IMR-90 (cell line): ENCODE measurements at regions not wholly inside any gene's neighbourhood (a gene's known extent, or its start where the extent isn't known, plus 50 kb on each side); places are given as distances from the start of the nearest gene placed in this dataset.
"Not testable (repeated sequence)": the region's sequence is repeated elsewhere in the genome, so short reads cannot be mapped to it uniquely, and the experiment has no call there.

Experiments used
- ATAC-seq: fragments of 200-7000 bp; cut with Tn5 transposase; 2 replicates; pipeline ENCODE4 v1.9.1; 2020; ENCODE audit warnings: low read depth, mild to moderate bottlenecking, moderate library complexity
- BruUV-seq: library from RNA; stranded (reverse); fragments of 400-500 nt; replicated peaks from 2 replicates; lab custom pipeline; 2021; lab: Mats Ljungman, UMichigan
- CTCF ChIA-PET: fragments of 300-600 bp; formaldehyde crosslinking; extraction: SDS; loops from one replicate; lab custom pipeline; 2021; ENCODE audit warnings: antibody characterized with exemption; lab: Yijun Ruan, JAX
- POLR2A ChIA-PET: fragments of 300-600 bp; sonication (Branson Sonifier 250); formaldehyde crosslinking; loops from one replicate; lab custom pipeline; 2022; ENCODE audit warnings: antibody characterized with exemption; ENCODE audit not compliant: unreplicated experiment; lab: Charles Lee
- DNase-seq: peaks from one replicate; pipeline ENCODE4 v3.0.0; 2013
- H2AFZ ChIP-seq: replicated peaks from 2 replicates; pipeline ENCODE3; 2013; ENCODE audit warnings: low read length, mild to moderate bottlenecking; ENCODE audit not compliant: poor library complexity
- H2AK5ac ChIP-seq: 2 replicates; pipeline ENCODE4 v1.6.1; 2013; ENCODE audit warnings: low read depth, low read length, inconsistent platforms
- H2AK9ac ChIP-seq: replicated peaks from 2 replicates; pipeline ENCODE3; 2013; ENCODE audit warnings: mild to moderate bottlenecking, low read depth, low read length, moderate library complexity; ENCODE audit not compliant: poor library complexity
- H2BK120ac ChIP-seq: 2 replicates; pipeline ENCODE4 v1.6.1; 2013; ENCODE audit warnings: low read depth, low read length, inconsistent platforms
- H2BK15ac ChIP-seq: 3 replicates; pipeline ENCODE4 v1.6.1; 2013; ENCODE audit warnings: low read depth, low read length, inconsistent platforms
- H2BK20ac ChIP-seq: 2 replicates; pipeline ENCODE4 v1.6.1; 2013; ENCODE audit warnings: low read depth, mild to moderate bottlenecking, inconsistent platforms, low read length, moderate library complexity
- H2BK5ac ChIP-seq: 2 replicates; pipeline ENCODE4 v1.6.1; 2013; ENCODE audit warnings: mild to moderate bottlenecking, low read depth, low read length, inconsistent platforms; ENCODE audit not compliant: poor library complexity, severe bottlenecking
- H3K14ac ChIP-seq: replicated peaks from 2 replicates; pipeline ENCODE4 v1.6.1; 2013; ENCODE audit warnings: low read depth, low read length, inconsistent platforms
- H3K18ac ChIP-seq: 2 replicates; pipeline ENCODE4 v1.6.1; 2013; ENCODE audit warnings: low read depth, low read length, control low read depth
- H3K23ac ChIP-seq: 2 replicates; pipeline ENCODE4 v1.6.1; 2013; ENCODE audit warnings: low read depth, low read length, inconsistent platforms
- H3K27ac ChIP-seq: 2 replicates; pipeline ENCODE4 v1.5.1; 2013; ENCODE audit warnings: mild to moderate bottlenecking, control low read depth, low read length; ENCODE audit not compliant: insufficient read depth
- H3K27me3 ChIP-seq: 2 replicates; pipeline ENCODE4 v1.6.1; 2013; ENCODE audit warnings: low read length; ENCODE audit not compliant: control insufficient read depth, insufficient read depth
- H3K36me3 ChIP-seq: 2 replicates; pipeline ENCODE4 v1.6.1; 2013; ENCODE audit warnings: low read length, mixed read lengths; ENCODE audit not compliant: control insufficient read depth, insufficient read depth
- H3K4ac ChIP-seq: 2 replicates; pipeline ENCODE4 v1.6.1; 2013; ENCODE audit warnings: low read depth, low read length, inconsistent platforms
- H3K4me1 ChIP-seq: 2 replicates; pipeline ENCODE4 v1.6.1; 2013; ENCODE audit warnings: low read length, mixed read lengths; ENCODE audit not compliant: control insufficient read depth, insufficient read depth
- H3K4me2 ChIP-seq: 2 replicates; pipeline ENCODE4 v1.6.1; 2013; ENCODE audit warnings: low read depth, mild to moderate bottlenecking, control low read depth, low read length, moderate library complexity
- H3K4me3 ChIP-seq: 2 replicates; pipeline ENCODE4 v1.5.1; 2013; ENCODE audit warnings: low read depth, mild to moderate bottlenecking, control low read depth, low read length, moderate library complexity; ENCODE audit not compliant: insufficient read depth
- H3K56ac ChIP-seq: 2 replicates; pipeline ENCODE4 v1.6.1; 2013; ENCODE audit warnings: low read length, inconsistent platforms; ENCODE audit not compliant: insufficient read depth; ENCODE audit errors: extremely low read depth
- H3K79me1 ChIP-seq, 2 experiments: 2 replicates each; pipeline ENCODE4 v1.6.1; 2013; ENCODE audit warnings: low read length in 2 of 2, inconsistent platforms in 1 of 2, low read depth in 1 of 2
- H3K9ac ChIP-seq: 2 replicates; pipeline ENCODE4 v1.6.1; 2013; ENCODE audit warnings: low read depth, low read length, control low read depth
- H3K9me1 ChIP-seq: 2 replicates; pipeline ENCODE4 v1.6.1; 2013; ENCODE audit warnings: low read length, inconsistent platforms; ENCODE audit not compliant: insufficient read depth
- H3K9me3 ChIP-seq: 2 replicates; pipeline ENCODE4 v1.6.1; 2013; ENCODE audit warnings: low read length; ENCODE audit not compliant: control insufficient read depth, insufficient read depth
- H4K20me1 ChIP-seq: 2 replicates; pipeline ENCODE4 v1.6.1; 2013; ENCODE audit warnings: low read length, inconsistent platforms; ENCODE audit not compliant: insufficient read depth
- H4K5ac ChIP-seq: 2 replicates; pipeline ENCODE4 v1.6.1; 2013; ENCODE audit warnings: mild to moderate bottlenecking, low read depth, low read length, control low read depth
- H4K8ac ChIP-seq, 2 experiments: 2 replicates each; pipeline ENCODE4 v1.6.1; 2013; ENCODE audit warnings: low read depth in 2 of 2, low read length in 2 of 2, control low read depth in 1 of 2, inconsistent platforms in 1 of 2
- H4K91ac ChIP-seq: 2 replicates; pipeline ENCODE4 v1.6.1; 2013; ENCODE audit warnings: low read depth, low read length, inconsistent platforms; ENCODE audit not compliant: insufficient read depth
- CTCF ChIP-seq: conservative IDR thresholded peaks from 2 replicates; pipeline ENCODE4 v1.5.1; 2012; ENCODE audit warnings: mild to moderate bottlenecking, low read depth, low read length, improper control_type of control experiment
- FOS ChIP-seq: fragments of 150-350 bp; IDR thresholded peaks from 2 replicates; pipeline ENCODE4 v1.6.1; 2016; ENCODE audit warnings: low read depth, low read length
- RFX5 ChIP-seq: IDR thresholded peaks from 2 replicates; pipeline ENCODE4 v1.8.0; 2012; ENCODE audit warnings: low read depth, mild to moderate bottlenecking, low read length, moderate library complexity
- WGBS, 2 experiments: methylation state at CpG; one replicate each; pipeline versions ENCODE4 v1.1.5 to v1.1.7; 2013; ENCODE audit warnings: missing lambda C conversion rate in 2 of 2; ENCODE audit not compliant: insufficient read length in 1 of 2; ENCODE audit errors: extremely low coverage in 2 of 2; 5-methylcytosine and 5-hydroxymethylcytosine counted together
- dilution Hi-C: fragments of 300-500 bp; cut with HindIII; formaldehyde crosslinking; loops from one replicate; pipeline ENCODE4 v1.14.3; 2018; ENCODE audit warnings: low sequenced_read_pairs; ENCODE audit not compliant: unreplicated experiment
- in situ Hi-C: fragments of 300-500 bp; cut with MboI; formaldehyde crosslinking; loops from 3 replicates; pipeline ENCODE4 v1.14.3; 2019; ENCODE audit warnings: low sequenced_read_pairs, inconsistent platforms, mixed read lengths
- intact Hi-C: fragments of 100-400 bp; cut with micrococcal nuclease; formaldehyde crosslinking; loops from 2 replicates; pipeline ENCODE4 v1.10.0; 2022

DNA sequence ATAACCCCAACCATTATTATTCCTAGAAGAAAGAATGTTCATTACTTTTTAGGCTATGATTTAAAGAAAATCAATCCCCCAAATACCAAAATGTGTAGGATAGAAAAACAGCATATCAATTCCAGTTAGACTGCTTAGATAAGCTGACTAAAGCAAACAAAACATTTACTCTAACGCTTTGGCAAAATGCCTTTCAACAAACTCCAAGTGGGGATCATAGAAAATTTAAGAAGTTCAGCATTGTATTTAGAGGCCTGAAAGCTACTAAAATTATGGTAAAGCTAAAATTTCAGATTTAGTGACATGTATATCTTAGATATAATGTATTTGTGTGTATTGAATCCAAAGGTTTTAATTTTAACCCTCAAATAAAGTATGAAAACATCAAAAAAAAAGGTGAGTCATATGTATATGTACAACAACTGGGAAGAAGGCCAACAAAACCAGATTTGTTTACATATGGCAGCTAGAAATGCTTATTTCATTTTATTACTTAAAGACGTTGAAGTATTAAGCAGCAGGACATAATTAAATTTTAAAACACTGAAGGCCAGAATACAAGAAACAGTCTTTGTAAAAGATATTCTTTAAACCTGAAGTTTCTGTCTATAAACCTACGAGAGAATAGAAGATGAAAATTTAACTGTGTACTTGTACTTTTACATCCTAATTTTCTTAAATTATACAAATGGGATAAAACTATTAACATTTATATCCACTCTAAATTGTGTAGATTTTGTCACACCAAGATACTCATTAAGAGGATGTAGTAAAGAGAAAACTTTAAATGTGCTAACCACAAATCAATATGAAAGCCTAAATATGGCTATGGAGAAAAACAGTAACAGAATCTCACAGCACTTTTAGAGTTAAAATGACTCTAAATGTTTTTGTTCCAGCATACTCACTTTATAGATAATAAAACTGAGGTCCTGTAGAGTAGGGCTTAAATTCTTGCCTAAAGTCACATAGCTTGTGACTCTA, 71.4 kb downstream of the SLC41A2 start:
- no CpG with 5 or more reads among the region's 3 CpGs for WGBS, 2 experiments
- no peak overlapping the region for H3K9ac ChIP-seq
- H3K14ac ChIP-seq: no peak overlapping the region
- no peak overlapping the region for H2BK120ac ChIP-seq
- H4K5ac ChIP-seq: no peak overlapping the region
- ChIA-PET CTCF (interaction anchor here (0.6 to 1.2 kb wide), 2 partner anchors 109 to 505 kb away, joined by 3 read pairs; no protein-coding TSS in a partner anchor), POLR2A (no interaction called here)
- intact Hi-C loops (no loop called here), in situ Hi-C loops (no loop called here), dilution Hi-C loops (no loop called here)
- no peak overlapping the region for H2BK15ac ChIP-seq
- H3K27ac ChIP-seq: no peak overlapping the region
- no peak overlapping the region for H2AFZ ChIP-seq
- no peaks in the 10 kb centered on the region for H3K9me3 ChIP-seq
- H3K27me3 ChIP-seq: no peaks in the 10 kb centered on the region
- no peak overlapping the region for H2AK5ac ChIP-seq
- no TSS peak for BruUV-seq
- H2AK9ac ChIP-seq: no peak overlapping the region
- no peaks in the 10 kb centered on the region for H3K9me1 ChIP-seq
- H3K4me2 ChIP-seq: no peak overlapping the region
- H3K23ac ChIP-seq: no peak overlapping the region
- DNase-seq: peak; percentile 90
- H3K56ac ChIP-seq: no peak overlapping the region
- no peaks in the 10 kb centered on the region for H3K36me3 ChIP-seq
- H2BK20ac ChIP-seq: no peak overlapping the region
- H3K79me1 ChIP-seq: no peaks in the 10 kb centered on the region
- H2BK5ac ChIP-seq: no peak overlapping the region
- no peak overlapping the region for H4K91ac ChIP-seq
- peak; percentile 60 for ATAC-seq
- no peak for TF ChIP-seq CTCF
- TF ChIP-seq FOS: peak; percentile 35; the same call in 1 of the 2 replicates
- TF ChIP-seq RFX5: no peak
- no peak overlapping the region for H4K8ac ChIP-seq
- no peaks in the 10 kb centered on the region for H4K20me1 ChIP-seq
- no peaks in the 10 kb centered on the region for H3K4me1 ChIP-seq
- no peak overlapping the region for H3K18ac ChIP-seq
- no peak overlapping the region for H3K4ac ChIP-seq
- H3K4me3 ChIP-seq: no peak overlapping the region

DNA sequence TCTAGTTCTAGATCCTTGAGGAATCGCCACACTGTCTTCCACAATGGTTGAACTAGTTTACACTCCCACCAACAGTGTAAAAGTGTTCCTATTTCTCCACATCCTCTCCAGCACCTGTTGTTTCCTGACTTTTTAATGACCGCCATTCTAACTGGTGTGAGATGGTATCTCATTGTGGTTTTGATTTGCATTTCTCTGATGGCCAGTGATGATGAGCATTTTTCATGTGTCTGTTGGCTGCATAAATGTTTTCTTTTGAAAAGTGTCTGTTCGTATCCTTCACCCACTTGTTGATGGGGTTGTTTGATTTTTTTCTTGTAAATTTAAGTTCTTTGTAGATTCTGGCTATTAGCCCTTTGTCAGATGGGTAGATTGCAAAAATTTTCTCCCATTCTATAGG, 79.2 kb downstream of the SLC41A2 start:
- H4K8ac ChIP-seq, H3K4me3 ChIP-seq, H2AFZ ChIP-seq, H2BK15ac ChIP-seq, BruUV-seq, H3K4me1 ChIP-seq, H3K36me3 ChIP-seq, H2AK5ac ChIP-seq, H3K23ac ChIP-seq, H4K20me1 ChIP-seq, H3K27ac ChIP-seq, H3K9me1 ChIP-seq, H2BK120ac ChIP-seq, H2AK9ac ChIP-seq, H3K9me3 ChIP-seq, H4K91ac ChIP-seq, H2BK5ac ChIP-seq, H2BK20ac ChIP-seq, POLR2A ChIA-PET, CTCF ChIA-PET, H3K4me2 ChIP-seq, H4K5ac ChIP-seq, DNase-seq, H3K79me1 ChIP-seq, H3K4ac ChIP-seq, H3K56ac ChIP-seq, dilution Hi-C loops, H3K27me3 ChIP-seq, H3K18ac ChIP-seq, H3K14ac ChIP-seq, H3K9ac ChIP-seq, ATAC-seq: not testable (repeated sequence)
- intact Hi-C loops: loop anchor here (5.0 kb wide), 1 partner anchor 173 kb away; no protein-coding TSS in a partner anchor
- in situ Hi-C loops: loop anchor here (5.0 to 10.0 kb wide), 2 partner anchors 497 to 684 kb away; no protein-coding TSS in a partner anchor
- no CpG with 5 or more reads among the region's 3 CpGs for WGBS, 2 experiments
